ENCODE measurements at regions not wholly inside any gene's neighbourhood (a gene's known extent, or its start where the extent isn't known, plus 50 kb on each side); places are given as distances from the start of the nearest gene placed in this dataset.

- H3K4me3 ChIP-seq (ENCODE audit: low read depth, low read length): no peak overlapping the region
- TF ChIP-seq CTCF (IDR thresholded peaks at IDR 0.05; ENCODE audit: low read depth, low read length): no peak
- TF ChIP-seq POLR2A (IDR thresholded peaks at IDR 0.05; ENCODE audit: extremely low read depth, insufficient read length): no peak
- no peak for TF ChIP-seq MYC (IDR thresholded peaks at IDR 0.05; ENCODE audit: low read depth, low read length)
- no peak for TF ChIP-seq MAX (IDR thresholded peaks at IDR 0.05; ENCODE audit: low read depth, low read length)
- DNase-seq (ENCODE audit: low read depth): no peak
These were observed 360.4 kb upstream of the DSEL start for GRCh38 chr18:67876871-67877270.

GRCh38 chr18:67875944-67876343, 359.4 kb upstream of the DSEL start:
- H3K4me3 ChIP-seq (ENCODE audit: low read depth, low read length): no peak overlapping the region
- TF ChIP-seq MYC (IDR thresholded peaks at IDR 0.05; ENCODE audit: low read depth, low read length): no peak
- TF ChIP-seq POLR2A (IDR thresholded peaks at IDR 0.05; ENCODE audit: extremely low read depth, insufficient read length): no peak
- TF ChIP-seq MAX (IDR thresholded peaks at IDR 0.05; ENCODE audit: low read depth, low read length): no peak
- TF ChIP-seq CTCF (IDR thresholded peaks at IDR 0.05; ENCODE audit: low read depth, low read length): no peak
- DNase-seq (ENCODE audit: low read depth): no peak

GRCh38 chr18:67875060-67875459, 358.5 kb upstream of the DSEL start:
- no peak for DNase-seq (ENCODE audit: low read depth)
- H3K4me3 ChIP-seq (ENCODE audit: low read depth, low read length): no peak overlapping the region
- TF ChIP-seq MAX (IDR thresholded peaks at IDR 0.05; ENCODE audit: low read depth, low read length) (no peak), POLR2A (IDR thresholded peaks at IDR 0.05; ENCODE audit: extremely low read depth, insufficient read length) (no peak)

- H3K4me3 ChIP-seq (ENCODE audit: low read depth, low read length): no peak overlapping the region
- no peak for DNase-seq (ENCODE audit: low read depth)
- TF ChIP-seq MYC (IDR thresholded peaks at IDR 0.05; ENCODE audit: low read depth, low read length) (no peak), POLR2A (IDR thresholded peaks at IDR 0.05; ENCODE audit: extremely low read depth, insufficient read length) (no peak), CTCF (IDR thresholded peaks at IDR 0.05; ENCODE audit: low read depth, low read length) (no peak), MAX (IDR thresholded peaks at IDR 0.05; ENCODE audit: low read depth, low read length) (no peak)
These were observed 348.9 kb upstream of the DSEL start for GRCh38 chr18:67865400-67865799.

GRCh38 chr18:67864677-67865340, 348.3 kb upstream of the DSEL start:
- TF ChIP-seq MYC (IDR thresholded peaks at IDR 0.05; ENCODE audit: low read depth, low read length) (no peak), CTCF (IDR thresholded peaks at IDR 0.05; ENCODE audit: low read depth, low read length) (no peak), MAX (IDR thresholded peaks at IDR 0.05; ENCODE audit: low read depth, low read length) (no peak), POLR2A (IDR thresholded peaks at IDR 0.05; ENCODE audit: extremely low read depth, insufficient read length) (no peak)
- no peak for DNase-seq (ENCODE audit: low read depth)

GRCh38 chr18:67862069-67862468, 345.5 kb upstream of the DSEL start:
- no peak for TF ChIP-seq POLR2A (IDR thresholded peaks at IDR 0.05; ENCODE audit: extremely low read depth, insufficient read length)
- TF ChIP-seq MAX (IDR thresholded peaks at IDR 0.05; ENCODE audit: low read depth, low read length): no peak
- no peak for TF ChIP-seq MYC (IDR thresholded peaks at IDR 0.05; ENCODE audit: low read depth, low read length)
- no peak for TF ChIP-seq CTCF (IDR thresholded peaks at IDR 0.05; ENCODE audit: low read depth, low read length)
- no peak for DNase-seq (ENCODE audit: low read depth)
- H3K4me3 ChIP-seq (ENCODE audit: low read depth, low read length): no peak overlapping the region

More at GRCh38 chr18:67864677-67865340, 348.3 kb upstream of the DSEL start:
- no peak overlapping the region for H3K4me3 ChIP-seq (ENCODE audit: low read depth, low read length)
